Endothelial cell of umbilical vein (primary cell): ENCODE measurements at regions not wholly inside any gene's neighbourhood (a gene's known extent, or its start where the extent isn't known, plus 50 kb on each side); places are given as distances from the start of the nearest gene placed in this dataset.

Source experiments
- CTCF ChIP-seq, 2 donors: IDR thresholded peaks; 1 replicate in 1 of 2; 2 replicates in 1 of 2; pipeline ENCODE4 v1.5.1; 2011; ENCODE audit warnings: low read length in 2 of 2, mild to moderate bottlenecking in 2 of 2, moderate library complexity in 2 of 2, control low read depth in 1 of 2, inconsistent platforms in 1 of 2, low read depth in 1 of 2; ENCODE audit not compliant: insufficient read depth in 1 of 2; ENCODE audit errors: extremely low read depth in 1 of 2
- EZH2 ChIP-seq: IDR thresholded peaks from 2 replicates; pipeline ENCODE4 v1.6.1; 2012; ENCODE audit warnings: borderline replicate concordance, low read depth, mild to moderate bottlenecking, moderate library complexity, low read length, inconsistent platforms; ENCODE audit not compliant: severe bottlenecking
- JUN ChIP-seq: IDR thresholded peaks from 2 replicates; pipeline ENCODE4 v1.6.1; 2011; ENCODE audit warnings: borderline replicate concordance, low read depth; ENCODE audit not compliant: insufficient read length, insufficient read depth
- POLR2A ChIP-seq: IDR thresholded peaks from 2 replicates; pipeline ENCODE4 v1.6.1; 2012; ENCODE audit warnings: low read depth, mild to moderate bottlenecking, control low read depth, low read length
- POLR2AphosphoS5 ChIP-seq: IDR thresholded peaks from 2 replicates; pipeline ENCODE4 v1.6.1; 2012; ENCODE audit warnings: low read depth, mild to moderate bottlenecking, control low read depth, low read length, moderate library complexity; ENCODE audit not compliant: insufficient read depth

GRCh38 chr1:75990686-75991085, 58.5 kb upstream of the ASB17 start:
- no peak for TF ChIP-seq EZH2
- no peak for TF ChIP-seq CTCF (IDR thresholded peaks at IDR 0.05; ENCODE audit: extremely low read depth in 1 of 2, insufficient read depth in 1 of 2, low read depth in 1 of 2, low read length in 2 of 2)
- TF ChIP-seq JUN: no peak
- TF ChIP-seq POLR2A: no peak
- no peak for TF ChIP-seq POLR2AphosphoS5
